ENCODE measurements at regions not wholly inside any gene's neighbourhood (a gene's known extent, or its start where the extent isn't known, plus 50 kb on each side); places are given as distances from the start of the nearest gene placed in this dataset.

- Histone ChIP-seq H4K20me1 (ENCODE audit: control insufficient read depth, extremely low read depth, insufficient read depth, low read length) (no peaks in the 10 kb centered on the region), H3K4me2 (ENCODE audit: control insufficient read depth, extremely low read depth, insufficient read depth, low read depth, low read length) (no peak overlapping the region), H2AFZ (ENCODE audit: control insufficient read depth, low read length) (no peak overlapping the region), H3K4me1 (ENCODE audit: control insufficient read depth, extremely low read depth, insufficient read depth, low read length) (peaks cover 6% of the 10 kb centered on the region), H3K9ac (ENCODE audit: control insufficient read depth, extremely low read depth, insufficient read depth, low read length) (no peak overlapping the region), H3K27me3 (ENCODE audit: control insufficient read depth, extremely low read depth, insufficient read depth, low read length) (no peaks in the 10 kb centered on the region), H3K4me3 (ENCODE audit: control insufficient read depth in 2 of 3, extremely low read depth in 1 of 3, insufficient read depth in 2 of 3, low read depth in 1 of 3, low read length in 3 of 3) (no peak overlapping the region), H3K79me2 (ENCODE audit: control insufficient read depth, insufficient read depth, low read length) (no peaks in the 10 kb centered on the region), H3K27ac (ENCODE audit: control insufficient read depth, insufficient read depth, low read length) (no peak overlapping the region), H3K9me1 (ENCODE audit: control insufficient read depth, extremely low read depth, insufficient read depth, low read length) (no peaks in the 10 kb centered on the region), H3K36me3 (ENCODE audit: control insufficient read depth in 2 of 2, extremely low read depth in 1 of 2, insufficient read depth in 2 of 2, low read length in 2 of 2) (no peaks in the 10 kb centered on the region), H3K9me3 (ENCODE audit: control insufficient read depth, low read depth, low read length) (no peaks in the 10 kb centered on the region)
- FAIRE-seq: no peak
- TF ChIP-seq EZH2 (IDR thresholded peaks at IDR 0.05; ENCODE audit: low read length) (no peak), CTCF (optimal IDR thresholded peaks at IDR 0.05 in 1 of 3, IDR thresholded peaks at IDR 0.05 in 1 of 3, conservative IDR thresholded peaks at IDR 0.05 in 1 of 3; ENCODE audit: extremely low read depth in 1 of 3, insufficient read depth in 2 of 3, low read length in 3 of 3) (no peak)
- dilution Hi-C loops (cut with MboI; ENCODE audit: extremely low pct_ligation_motif_present, low sequenced_read_pairs): no loop called here
- DNase-seq (ENCODE audit: low read depth, low spot score): no peak
Observed at GRCh38 chr5:58351190-58351589, 108.7 kb downstream of the PLK2 start.

GRCh38 chr5:58348996-58349728 lies 110.7 kb downstream of the PLK2 start:
- DNase-seq (ENCODE audit: low read depth, low spot score) (no peak), FAIRE-seq (no peak)
- Histone ChIP-seq H3K79me2 (ENCODE audit: control insufficient read depth, insufficient read depth, low read length) (no peaks in the 10 kb centered on the region), H3K27ac (ENCODE audit: control insufficient read depth, insufficient read depth, low read length) (no peak overlapping the region), H4K20me1 (ENCODE audit: control insufficient read depth, extremely low read depth, insufficient read depth, low read length) (no peaks in the 10 kb centered on the region), H3K36me3 (ENCODE audit: control insufficient read depth in 2 of 2, extremely low read depth in 1 of 2, insufficient read depth in 2 of 2, low read length in 2 of 2) (no peaks in the 10 kb centered on the region), H3K4me1 (ENCODE audit: control insufficient read depth, extremely low read depth, insufficient read depth, low read length) (peaks cover 6% of the 10 kb centered on the region), H3K27me3 (ENCODE audit: control insufficient read depth, extremely low read depth, insufficient read depth, low read length) (no peaks in the 10 kb centered on the region), H3K9me1 (ENCODE audit: control insufficient read depth, extremely low read depth, insufficient read depth, low read length) (no peaks in the 10 kb centered on the region), H3K9ac (ENCODE audit: control insufficient read depth, extremely low read depth, insufficient read depth, low read length) (no peak overlapping the region), H3K4me2 (ENCODE audit: control insufficient read depth, extremely low read depth, insufficient read depth, low read depth, low read length) (no peak overlapping the region), H2AFZ (ENCODE audit: control insufficient read depth, low read length) (no peak overlapping the region), H3K4me3 (ENCODE audit: control insufficient read depth in 2 of 3, extremely low read depth in 1 of 3, insufficient read depth in 2 of 3, low read depth in 1 of 3, low read length in 3 of 3) (no peak overlapping the region), H3K9me3 (ENCODE audit: control insufficient read depth, low read depth, low read length) (no peaks in the 10 kb centered on the region)
- dilution Hi-C loops (cut with MboI; ENCODE audit: extremely low pct_ligation_motif_present, low sequenced_read_pairs): no loop called here
- no peak for TF ChIP-seq EZH2 (IDR thresholded peaks at IDR 0.05; ENCODE audit: low read length)
- TF ChIP-seq CTCF (optimal IDR thresholded peaks at IDR 0.05 in 1 of 3, IDR thresholded peaks at IDR 0.05 in 1 of 3, conservative IDR thresholded peaks at IDR 0.05 in 1 of 3; ENCODE audit: extremely low read depth in 1 of 3, insufficient read depth in 2 of 3, low read length in 3 of 3): no peak
